ENCODE measurements at regions not wholly inside any gene's neighbourhood (a gene's known extent, or its start where the extent isn't known, plus 50 kb on each side); places are given as distances from the start of the nearest gene placed in this dataset.

- no peak for TF ChIP-seq CTCF (IDR thresholded peaks at IDR 0.05)
- TF ChIP-seq POLR2A (IDR thresholded peaks at IDR 0.05) = no peak
Measured at GRCh38 chr1:198908995-198909394, 270.2 kb downstream of the PTPRC start.

Measured in upper lobe of left lung (tissue), 4 donors.